GM19455 (cell line): ENCODE measurements at regions not wholly inside any gene's neighbourhood (a gene's known extent, or its start where the extent isn't known, plus 50 kb on each side); places are given as distances from the start of the nearest gene placed in this dataset.

Experiments used
- ATAC-seq: cut with Tn5 transposase; IDR thresholded peaks from one replicate; pipeline ENCODE4 v1.9.1; 2021; ENCODE audit not compliant: unreplicated experiment

DNA sequence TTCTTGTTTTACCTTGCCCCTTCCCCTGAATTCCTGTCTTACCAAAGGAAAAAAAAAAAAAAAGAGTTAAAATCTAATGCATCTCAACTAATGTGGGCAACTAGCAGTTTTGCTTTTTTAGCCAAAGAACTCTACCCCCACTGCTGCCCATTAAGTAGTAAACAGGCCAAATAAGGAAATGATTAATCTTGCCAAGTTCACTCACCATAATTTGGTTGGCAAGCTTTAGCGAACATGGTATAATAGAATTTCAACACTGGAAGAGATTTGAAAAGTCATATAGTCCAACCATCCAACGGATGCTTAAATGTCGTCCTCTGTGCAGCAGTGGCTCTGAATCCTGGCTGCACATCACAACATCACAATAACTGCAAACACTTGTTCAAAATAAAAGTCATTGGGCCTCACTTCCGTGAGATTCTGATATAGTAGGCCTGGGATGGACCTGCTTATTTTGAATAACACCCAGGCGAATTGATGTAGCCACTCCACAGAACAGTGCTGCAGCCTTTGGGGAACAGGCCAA is 142.0 kb upstream of the UBE2E1 start:
- ATAC-seq: no peak

GRCh38 chr3:23664459-23664858 is 141.3 kb upstream of the UBE2E1 start:
- ATAC-seq: no peak

DNA sequence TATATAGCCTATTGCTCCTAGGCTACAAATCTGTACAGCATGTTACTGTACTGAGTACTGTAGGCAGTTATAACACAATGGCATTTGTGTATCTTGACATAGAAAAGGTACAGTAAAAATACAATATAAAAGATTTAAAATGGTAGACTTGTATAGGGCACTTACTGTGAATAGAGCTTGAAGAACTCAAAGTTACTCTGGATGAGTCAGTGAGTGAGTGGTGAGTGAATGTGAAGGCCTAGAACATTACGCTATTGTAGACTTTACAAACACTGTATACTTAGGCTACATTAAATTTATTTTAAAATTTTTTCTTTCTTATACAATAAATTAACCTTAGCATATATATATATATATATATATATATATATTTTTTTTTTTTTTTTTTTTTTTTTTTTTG is 140.0 kb upstream of the UBE2E1 start:
- no peak for ATAC-seq

DNA sequence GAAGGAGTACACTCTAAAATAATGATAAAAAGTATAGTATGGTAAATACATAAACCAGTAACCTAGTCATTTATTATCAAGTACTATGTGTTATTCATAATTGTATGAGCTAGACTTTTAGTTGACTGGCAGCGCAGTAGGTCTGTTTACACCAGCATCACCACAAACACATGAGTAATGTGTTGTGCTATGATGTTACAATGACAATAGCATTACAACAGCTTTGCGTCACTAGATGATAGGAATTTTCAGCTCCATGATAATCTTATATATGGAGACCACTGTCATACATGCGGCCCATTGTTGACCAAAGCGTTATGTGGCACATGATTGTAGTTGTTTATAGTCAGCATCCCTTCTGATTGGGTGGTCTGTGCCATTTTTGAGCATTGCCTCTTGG is 138.9 kb upstream of the UBE2E1 start:
- no peak for ATAC-seq

- ATAC-seq: no peak
These were observed 138.0 kb upstream of the UBE2E1 start for GRCh38 chr3:23667536-23668429.

DNA sequence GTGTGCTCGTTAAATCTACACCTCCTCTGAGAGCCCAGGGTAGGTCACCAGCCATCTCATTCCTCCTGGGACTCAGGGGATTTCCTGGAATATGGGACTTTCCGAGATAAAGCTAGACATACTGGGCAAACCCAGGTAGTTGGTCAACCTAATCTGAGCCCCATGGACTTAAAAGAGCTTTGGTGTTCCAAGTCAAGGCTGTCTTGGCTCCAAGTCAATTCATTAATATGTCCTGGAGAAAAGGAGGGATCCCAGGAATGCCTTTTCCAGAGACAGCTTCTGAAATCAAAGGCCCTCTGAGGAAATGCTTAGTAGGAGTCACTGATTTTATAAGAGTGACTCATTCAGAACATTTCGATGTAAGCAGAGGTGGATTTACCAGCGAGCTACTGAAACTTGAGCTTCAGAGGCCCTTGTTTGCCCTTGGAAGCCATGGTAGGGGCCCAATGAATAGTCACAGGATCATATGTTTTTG is 137.3 kb upstream of the UBE2E1 start:
- ATAC-seq: no peak

GRCh38 chr3:23669541-23670255 is 136.1 kb upstream of the UBE2E1 start:
- no peak for ATAC-seq

DNA sequence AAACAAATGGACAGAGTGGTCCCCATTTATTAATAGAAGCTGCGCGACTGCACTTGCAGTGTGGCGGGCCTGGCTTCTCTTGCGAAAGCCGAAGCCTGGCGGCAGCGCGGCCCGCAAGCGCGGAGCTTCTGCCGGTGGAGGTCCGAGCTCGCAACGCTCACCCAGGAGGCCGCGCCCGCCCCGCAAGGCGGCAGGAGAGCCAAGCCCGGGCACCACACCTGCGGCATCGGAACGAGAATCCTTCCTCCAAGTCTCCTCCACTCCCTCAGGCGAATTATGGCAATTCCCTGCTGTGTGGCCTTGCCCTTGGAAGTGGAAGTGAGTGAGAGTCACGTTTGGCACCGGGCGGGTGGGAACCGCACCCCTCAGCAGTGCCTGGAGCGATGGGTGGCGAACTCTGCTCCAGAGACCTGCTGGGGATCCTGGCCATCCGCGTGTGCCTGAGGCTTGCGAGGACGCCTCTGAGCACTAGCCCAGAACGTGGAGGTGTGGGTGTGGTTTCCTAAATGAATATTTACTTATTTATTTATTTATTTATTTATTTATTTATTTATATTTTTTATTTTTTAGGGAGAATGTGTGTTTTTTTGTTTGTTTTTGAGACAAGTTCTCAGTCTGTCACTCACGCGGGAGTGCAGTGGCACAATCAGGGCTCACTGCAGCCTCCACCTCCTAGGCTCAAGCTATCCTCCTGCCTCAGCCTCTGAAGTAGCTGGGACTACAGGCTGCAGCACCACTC is 133.7 kb upstream of the UBE2E1 start:
- no peak for ATAC-seq

- ATAC-seq: no peak
These were observed 133.1 kb upstream of the UBE2E1 start for GRCh38 chr3:23672628-23673027.

GRCh38 chr3:23675010-23675409 is 130.7 kb upstream of the UBE2E1 start:
- no peak for ATAC-seq

GRCh38 chr3:23676093-23676492 is 129.7 kb upstream of the UBE2E1 start:
- ATAC-seq: no peak

GRCh38 chr3:23682646-23683045 is 123.1 kb upstream of the UBE2E1 start:
- ATAC-seq: no peak

- no peak for ATAC-seq
These were observed 120.1 kb upstream of the UBE2E1 start for GRCh38 chr3:23685541-23686258.

- ATAC-seq: no peak
These were observed 119.2 kb upstream of the UBE2E1 start for GRCh38 chr3:23686519-23686918.

- ATAC-seq: no peak
These were observed 114.3 kb upstream of the UBE2E1 start for GRCh38 chr3:23691357-23691895.

DNA sequence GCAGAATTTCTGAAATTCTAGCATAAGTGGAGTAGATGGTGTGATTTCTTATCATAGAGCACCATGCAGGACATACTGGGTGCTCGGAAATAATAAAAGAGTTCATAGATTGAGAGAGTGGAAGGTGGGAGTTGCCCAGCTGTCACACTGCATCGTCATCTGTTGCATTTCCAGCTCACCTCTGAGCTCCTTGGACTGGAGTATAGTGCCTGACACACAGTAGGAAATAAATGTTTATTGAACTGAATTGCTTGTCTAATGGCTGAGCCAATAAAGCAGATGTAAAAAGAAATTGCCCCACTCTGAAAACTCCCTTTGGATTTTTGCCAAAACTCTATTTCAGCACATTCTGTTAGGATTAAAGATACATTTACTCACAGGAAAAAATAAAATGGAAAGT is 108.9 kb upstream of the UBE2E1 start:
- ATAC-seq: no peak

DNA sequence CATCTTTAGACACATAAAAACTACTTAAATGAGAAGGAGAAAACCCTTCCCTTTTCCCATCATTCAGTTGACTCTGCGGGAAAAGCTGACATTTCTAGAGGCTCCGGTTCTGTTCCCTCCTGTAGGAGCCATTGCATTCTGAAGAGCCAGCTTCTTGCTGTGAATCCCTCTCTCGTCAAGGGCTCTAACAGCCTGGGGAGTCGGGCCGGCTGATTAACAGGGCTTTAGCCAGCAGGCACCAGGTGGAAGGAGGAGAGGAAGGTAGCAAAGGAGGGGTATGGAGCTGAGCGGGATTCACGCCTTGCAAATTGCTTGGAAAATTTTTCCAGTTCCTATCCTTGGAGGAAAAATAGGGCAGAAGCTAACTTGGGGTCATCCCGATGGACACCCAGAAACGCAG is 108.3 kb upstream of the UBE2E1 start:
- ATAC-seq: no peak

DNA sequence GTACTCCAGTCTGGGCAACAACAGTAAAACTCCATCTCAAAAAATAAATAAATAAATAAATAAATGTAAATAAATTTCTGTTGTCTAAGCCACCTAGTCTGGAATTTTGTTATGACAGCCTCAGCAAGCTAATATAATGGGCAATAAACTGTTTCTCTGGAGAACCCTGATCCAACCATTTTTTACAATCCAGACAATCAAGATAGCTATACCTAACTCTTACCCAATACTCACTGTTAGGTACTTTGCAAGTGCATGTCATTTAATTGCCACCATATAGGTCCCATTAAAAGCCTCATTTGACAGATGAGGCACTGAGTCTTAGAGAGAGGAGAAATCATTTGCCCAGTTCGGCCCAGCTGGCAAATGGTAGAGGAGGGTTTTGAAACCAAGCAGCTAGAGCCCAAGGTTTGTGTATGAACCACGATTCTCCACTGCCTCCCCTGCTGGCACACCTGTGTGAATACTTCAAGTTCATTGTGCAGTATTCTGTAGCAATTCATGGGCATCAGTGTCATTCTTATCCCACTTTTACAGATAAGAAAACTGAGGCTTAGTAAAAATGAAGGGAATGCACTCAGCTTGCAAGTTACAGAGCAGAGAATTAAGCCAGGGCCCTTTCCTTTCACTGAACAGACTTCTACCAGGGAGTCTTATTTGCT is 107.0 kb upstream of the UBE2E1 start:
- no peak for ATAC-seq

DNA sequence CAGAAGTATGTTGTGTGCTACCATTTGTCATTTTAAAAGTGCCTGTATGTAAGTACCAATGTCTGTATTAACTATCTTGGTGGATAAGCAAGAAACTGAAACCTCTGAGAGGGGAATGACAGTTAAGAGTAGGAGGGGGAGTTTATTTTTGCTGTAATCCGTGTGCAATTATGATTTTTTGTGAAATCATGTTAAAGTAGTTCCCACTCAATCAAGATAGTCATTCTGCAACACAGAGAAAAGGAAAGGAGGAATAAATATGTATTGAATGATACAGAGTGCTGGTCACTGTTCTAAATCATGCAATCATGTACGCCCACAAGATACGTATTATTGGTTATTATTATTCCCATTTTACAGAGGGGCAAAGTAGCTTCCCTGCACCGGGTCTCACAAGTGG is 105.1 kb upstream of the UBE2E1 start:
- no peak for ATAC-seq
